Fibroblast of lung (primary cell): ENCODE measurements at regions not wholly inside any gene's neighbourhood (a gene's known extent, or its start where the extent isn't known, plus 50 kb on each side); places are given as distances from the start of the nearest gene placed in this dataset.

ENCODE experiments used
- DNase-seq, 2 donors: peaks; one replicate each; pipeline versions ENCODE4 v3.0.0 to v3.0.0-alpha.2; 2010; ENCODE audit warnings: low read depth in 2 of 2
- H2AFZ ChIP-seq: 2 replicates; pipeline ENCODE4 v1.5.1; 2012; ENCODE audit warnings: low read length, control low read depth, inconsistent platforms
- H3K27ac ChIP-seq: 2 replicates; pipeline ENCODE4 v1.5.1; 2011; ENCODE audit warnings: low read length, control low read depth; ENCODE audit not compliant: insufficient read depth
- H3K27me3 ChIP-seq: 2 replicates; pipeline ENCODE4 v1.5.1; 2011; ENCODE audit warnings: mild to moderate bottlenecking, low read length; ENCODE audit not compliant: control insufficient read depth, insufficient read depth
- H3K36me3 ChIP-seq: 2 replicates; pipeline ENCODE4 v1.5.1; 2011; ENCODE audit warnings: low read length; ENCODE audit not compliant: control insufficient read depth, insufficient read depth
- H3K4me1 ChIP-seq: 2 replicates; pipeline ENCODE4 v1.5.1; 2011; ENCODE audit warnings: low read length; ENCODE audit not compliant: control insufficient read depth, insufficient read depth; ENCODE audit errors: extremely low read depth
- H3K4me2 ChIP-seq: 2 replicates; pipeline ENCODE4 v1.5.1; 2011; ENCODE audit warnings: low read length, control low read depth; ENCODE audit not compliant: insufficient read depth; ENCODE audit errors: extremely low read depth
- H3K4me3 ChIP-seq, 4 experiments: fragments of 200-600 bp in 1 of 4; sonication (generic) in 1 of 4; replicated peaks in 1 of 4; 2 replicates each; pipeline ENCODE4 v1.5.1; 2011 to 2016; ENCODE audit warnings: low read length in 4 of 4, low read depth in 3 of 4, mild to moderate bottlenecking in 3 of 4, control low read depth in 2 of 4, inconsistent platforms in 1 of 4, mixed read lengths in 1 of 4; ENCODE audit not compliant: insufficient read depth in 1 of 4; ENCODE audit errors: control extremely low read depth in 1 of 4
- H3K79me2 ChIP-seq: 2 replicates; pipeline ENCODE4 v1.5.1; 2012; ENCODE audit warnings: mild to moderate bottlenecking, low read length, inconsistent platforms; ENCODE audit not compliant: control insufficient read depth, insufficient read depth
- H3K9ac ChIP-seq: 2 replicates; pipeline ENCODE4 v1.5.1; 2011; ENCODE audit warnings: mild to moderate bottlenecking, low read length, control low read depth; ENCODE audit not compliant: insufficient read depth
- H3K9me3 ChIP-seq: 2 replicates; pipeline ENCODE4 v1.5.1; 2012; ENCODE audit warnings: low read depth, low read length; ENCODE audit not compliant: control insufficient read depth, insufficient read depth
- H4K20me1 ChIP-seq: 2 replicates; pipeline ENCODE4 v1.5.1; 2011; ENCODE audit warnings: low read length; ENCODE audit not compliant: control insufficient read depth, insufficient read depth; ENCODE audit errors: extremely low read depth
- EZH2 ChIP-seq: IDR thresholded peaks from 2 replicates; pipeline ENCODE4 v1.5.1; 2012; ENCODE audit warnings: low read length, control low read depth, mild to moderate bottlenecking; ENCODE audit errors: missing control alignments
- TF ChIP-seq, protein P1 (sequence below), 2 donors: IDR thresholded peaks in 1 of 2; conservative IDR thresholded peaks in 1 of 2; 1 replicate in 1 of 2; 2 replicates in 1 of 2; pipeline ENCODE4 v1.5.1; 2011 to 2012; ENCODE audit warnings: low read length in 2 of 2, control low read depth in 1 of 2, inconsistent platforms in 1 of 2, low read depth in 1 of 2, mild to moderate bottlenecking in 1 of 2

- no peaks in the 10 kb centered on the region for H3K4me1 ChIP-seq
- no peaks in the 10 kb centered on the region for H3K79me2 ChIP-seq
- H3K9me3 ChIP-seq: no peaks in the 10 kb centered on the region
- no peak overlapping the region for H3K27ac ChIP-seq
- H3K36me3 ChIP-seq: no peaks in the 10 kb centered on the region
- H4K20me1 ChIP-seq: no peaks in the 10 kb centered on the region
- H3K27me3 ChIP-seq: no peaks in the 10 kb centered on the region
- no peak overlapping the region for H3K9ac ChIP-seq
- H3K4me3 ChIP-seq: no peak overlapping the region
- no peak overlapping the region for H3K4me2 ChIP-seq
- no peak overlapping the region for H2AFZ ChIP-seq
- no peak for DNase-seq
- TF ChIP-seq, protein P1, sequence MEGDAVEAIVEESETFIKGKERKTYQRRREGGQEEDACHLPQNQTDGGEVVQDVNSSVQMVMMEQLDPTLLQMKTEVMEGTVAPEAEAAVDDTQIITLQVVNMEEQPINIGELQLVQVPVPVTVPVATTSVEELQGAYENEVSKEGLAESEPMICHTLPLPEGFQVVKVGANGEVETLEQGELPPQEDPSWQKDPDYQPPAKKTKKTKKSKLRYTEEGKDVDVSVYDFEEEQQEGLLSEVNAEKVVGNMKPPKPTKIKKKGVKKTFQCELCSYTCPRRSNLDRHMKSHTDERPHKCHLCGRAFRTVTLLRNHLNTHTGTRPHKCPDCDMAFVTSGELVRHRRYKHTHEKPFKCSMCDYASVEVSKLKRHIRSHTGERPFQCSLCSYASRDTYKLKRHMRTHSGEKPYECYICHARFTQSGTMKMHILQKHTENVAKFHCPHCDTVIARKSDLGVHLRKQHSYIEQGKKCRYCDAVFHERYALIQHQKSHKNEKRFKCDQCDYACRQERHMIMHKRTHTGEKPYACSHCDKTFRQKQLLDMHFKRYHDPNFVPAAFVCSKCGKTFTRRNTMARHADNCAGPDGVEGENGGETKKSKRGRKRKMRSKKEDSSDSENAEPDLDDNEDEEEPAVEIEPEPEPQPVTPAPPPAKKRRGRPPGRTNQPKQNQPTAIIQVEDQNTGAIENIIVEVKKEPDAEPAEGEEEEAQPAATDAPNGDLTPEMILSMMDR (conservative IDR thresholded peaks at IDR 0.05 in 1 of 2, IDR thresholded peaks at IDR 0.05 in 1 of 2; ENCODE audit: low read depth in 1 of 2, low read length in 2 of 2): no peak
- TF ChIP-seq EZH2: no peak
Measured at GRCh38 chr11:110874437-110875030, 162.3 kb upstream of the ARHGAP20 start.

DNA sequence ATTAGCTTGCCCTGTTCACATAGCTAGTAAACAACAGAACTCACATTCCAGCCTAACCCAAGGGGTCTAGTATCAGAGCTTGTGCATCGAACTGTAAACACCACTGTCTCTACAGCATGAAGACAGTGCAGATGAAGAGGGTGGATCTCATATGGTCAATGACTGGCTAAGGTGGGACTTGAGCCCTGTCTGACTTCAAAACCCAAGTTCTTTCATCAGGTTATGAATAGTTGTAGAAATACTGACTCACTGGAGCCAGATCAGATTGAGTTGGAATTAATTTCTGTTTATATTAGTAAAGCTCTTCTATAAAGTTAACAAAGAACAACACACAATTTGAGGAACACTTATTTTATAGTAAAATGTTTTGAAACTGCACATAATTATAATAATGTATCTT lies 161.7 kb upstream of the ARHGAP20 start:
- Histone ChIP-seq H3K36me3 (no peaks in the 10 kb centered on the region), H4K20me1 (no peaks in the 10 kb centered on the region), H3K9ac (no peak overlapping the region), H3K9me3 (no peaks in the 10 kb centered on the region), H3K79me2 (no peaks in the 10 kb centered on the region), H3K27me3 (no peaks in the 10 kb centered on the region), H2AFZ (no peak overlapping the region), H3K4me2 (no peak overlapping the region), H3K4me3 (no peak overlapping the region), H3K27ac (no peak overlapping the region), H3K4me1 (no peaks in the 10 kb centered on the region)
- no peak for DNase-seq
- no peak for TF ChIP-seq EZH2
- TF ChIP-seq, protein P1 (conservative IDR thresholded peaks at IDR 0.05 in 1 of 2, IDR thresholded peaks at IDR 0.05 in 1 of 2; ENCODE audit: low read depth in 1 of 2, low read length in 2 of 2): no peak

- Histone ChIP-seq H3K9me3 (no peaks in the 10 kb centered on the region), H2AFZ (no peak overlapping the region), H3K4me3 (no peak overlapping the region), H4K20me1 (no peaks in the 10 kb centered on the region), H3K9ac (no peak overlapping the region), H3K27me3 (no peaks in the 10 kb centered on the region), H3K79me2 (no peaks in the 10 kb centered on the region), H3K4me2 (no peak overlapping the region), H3K36me3 (no peaks in the 10 kb centered on the region), H3K4me1 (no peaks in the 10 kb centered on the region), H3K27ac (no peak overlapping the region)
- no peak for DNase-seq
- TF ChIP-seq EZH2: no peak
- TF ChIP-seq, protein P1 (conservative IDR thresholded peaks at IDR 0.05 in 1 of 2, IDR thresholded peaks at IDR 0.05 in 1 of 2; ENCODE audit: low read depth in 1 of 2, low read length in 2 of 2): no peak
Measured at GRCh38 chr11:110870816-110871522, 158.7 kb upstream of the ARHGAP20 start.
